Epithelial cell of esophagus (primary cell): ENCODE measurements at regions not wholly inside any gene's neighbourhood (a gene's known extent, or its start where the extent isn't known, plus 50 kb on each side); places are given as distances from the start of the nearest gene placed in this dataset.

Experiments
- DNase-seq: peaks from one replicate; pipeline ENCODE4 v3.0.0; 2010; ENCODE audit warnings: low read depth
- H3K4me3 ChIP-seq: 2 replicates; pipeline ENCODE4 v1.5.1; 2011; ENCODE audit warnings: mild to moderate bottlenecking, low read length, control low read depth
- TF ChIP-seq, protein P1 (sequence below): IDR thresholded peaks from 2 replicates; pipeline ENCODE4 v1.5.1; 2011; ENCODE audit warnings: low read depth, mild to moderate bottlenecking, low read length, control low read depth, inconsistent platforms; ENCODE audit not compliant: insufficient read depth; ENCODE audit errors: missing control alignments

DNA sequence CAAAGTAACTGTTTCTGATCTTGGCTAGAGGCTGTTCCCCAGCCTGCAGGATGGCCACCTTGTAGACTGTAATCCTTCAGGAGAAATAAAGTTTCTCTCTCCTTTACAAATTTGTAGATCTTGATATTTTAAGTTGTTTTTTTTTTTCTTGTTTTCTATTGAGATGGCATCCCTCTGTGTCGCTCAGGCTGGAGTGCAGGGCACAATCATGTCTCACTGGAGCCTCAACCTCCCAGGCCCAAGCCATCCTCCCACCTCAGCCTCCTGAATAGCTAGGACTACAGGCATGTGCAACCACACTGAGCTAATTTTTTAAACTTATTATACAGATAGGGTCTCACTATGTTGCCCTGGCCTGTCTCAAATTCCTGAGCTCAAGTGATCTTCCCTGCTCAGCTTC lies 389.8 kb upstream of the LRRC4C start:
- TF ChIP-seq, protein P1, sequence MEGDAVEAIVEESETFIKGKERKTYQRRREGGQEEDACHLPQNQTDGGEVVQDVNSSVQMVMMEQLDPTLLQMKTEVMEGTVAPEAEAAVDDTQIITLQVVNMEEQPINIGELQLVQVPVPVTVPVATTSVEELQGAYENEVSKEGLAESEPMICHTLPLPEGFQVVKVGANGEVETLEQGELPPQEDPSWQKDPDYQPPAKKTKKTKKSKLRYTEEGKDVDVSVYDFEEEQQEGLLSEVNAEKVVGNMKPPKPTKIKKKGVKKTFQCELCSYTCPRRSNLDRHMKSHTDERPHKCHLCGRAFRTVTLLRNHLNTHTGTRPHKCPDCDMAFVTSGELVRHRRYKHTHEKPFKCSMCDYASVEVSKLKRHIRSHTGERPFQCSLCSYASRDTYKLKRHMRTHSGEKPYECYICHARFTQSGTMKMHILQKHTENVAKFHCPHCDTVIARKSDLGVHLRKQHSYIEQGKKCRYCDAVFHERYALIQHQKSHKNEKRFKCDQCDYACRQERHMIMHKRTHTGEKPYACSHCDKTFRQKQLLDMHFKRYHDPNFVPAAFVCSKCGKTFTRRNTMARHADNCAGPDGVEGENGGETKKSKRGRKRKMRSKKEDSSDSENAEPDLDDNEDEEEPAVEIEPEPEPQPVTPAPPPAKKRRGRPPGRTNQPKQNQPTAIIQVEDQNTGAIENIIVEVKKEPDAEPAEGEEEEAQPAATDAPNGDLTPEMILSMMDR = no peak
- no peak overlapping the region for H3K4me3 ChIP-seq
- no peak for DNase-seq

DNA sequence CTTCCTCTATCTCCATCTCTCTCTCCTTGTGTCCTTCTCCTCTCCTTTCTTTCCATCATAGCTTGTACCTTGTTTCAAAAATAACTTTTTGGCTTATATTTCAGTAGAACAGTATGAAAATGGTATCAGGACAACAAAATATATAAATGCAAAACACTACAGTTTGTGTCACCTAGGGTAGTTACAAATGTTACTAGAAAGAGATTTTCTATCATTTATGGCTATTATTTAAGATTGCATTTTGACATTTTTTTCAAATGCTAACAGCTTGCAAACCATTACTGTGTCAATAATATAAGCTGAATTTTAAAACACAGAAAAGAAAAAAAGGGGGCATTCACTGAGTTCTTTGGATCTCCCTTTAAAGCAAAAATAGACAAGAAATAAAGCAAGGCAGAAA lies 392.3 kb upstream of the LRRC4C start:
- no peak overlapping the region for H3K4me3 ChIP-seq
- TF ChIP-seq, protein P1 = no peak
- DNase-seq = no peak

DNA sequence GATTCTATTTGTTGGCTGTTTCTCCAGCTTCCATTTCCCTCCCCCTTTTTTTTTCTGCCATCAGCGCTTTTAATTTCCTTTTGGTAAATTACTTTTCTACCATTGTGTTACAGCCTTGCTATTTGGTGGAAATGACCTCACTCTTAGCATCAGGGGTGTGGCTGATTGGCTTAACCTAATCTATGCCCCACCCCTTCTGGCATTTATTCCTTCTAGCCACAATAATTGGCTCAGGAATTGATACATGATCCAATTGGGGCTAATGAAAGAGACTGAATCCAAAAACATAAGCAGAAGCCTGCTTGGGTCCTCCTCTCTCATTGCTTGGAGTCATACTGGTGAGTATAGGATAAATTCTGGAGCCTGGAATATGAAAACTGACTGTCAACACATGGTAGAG lies 402.4 kb upstream of the LRRC4C start:
- no peak for DNase-seq
- TF ChIP-seq, protein P1 = no peak
- H3K4me3 ChIP-seq = no peak overlapping the region

DNA sequence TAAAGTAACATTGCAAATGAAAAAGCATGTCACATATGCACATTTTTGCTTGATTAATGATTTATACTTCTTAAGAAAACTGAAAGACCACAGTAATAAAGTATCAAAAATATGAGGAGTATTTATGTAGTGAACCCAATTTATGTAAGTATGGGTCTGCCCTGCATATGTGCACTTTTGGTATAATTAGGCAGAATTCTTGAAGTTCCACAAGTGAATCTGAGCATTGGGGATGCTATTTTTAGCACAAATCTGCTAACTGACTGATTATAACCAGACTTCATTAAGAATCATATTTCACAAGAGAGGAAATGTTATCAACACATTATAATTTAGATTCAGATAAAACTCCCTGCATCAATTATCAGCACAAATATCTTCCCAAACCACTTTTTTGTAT lies 407.1 kb upstream of the LRRC4C start:
- no peak overlapping the region for H3K4me3 ChIP-seq
- TF ChIP-seq, protein P1 = no peak
- DNase-seq = no peak

DNA sequence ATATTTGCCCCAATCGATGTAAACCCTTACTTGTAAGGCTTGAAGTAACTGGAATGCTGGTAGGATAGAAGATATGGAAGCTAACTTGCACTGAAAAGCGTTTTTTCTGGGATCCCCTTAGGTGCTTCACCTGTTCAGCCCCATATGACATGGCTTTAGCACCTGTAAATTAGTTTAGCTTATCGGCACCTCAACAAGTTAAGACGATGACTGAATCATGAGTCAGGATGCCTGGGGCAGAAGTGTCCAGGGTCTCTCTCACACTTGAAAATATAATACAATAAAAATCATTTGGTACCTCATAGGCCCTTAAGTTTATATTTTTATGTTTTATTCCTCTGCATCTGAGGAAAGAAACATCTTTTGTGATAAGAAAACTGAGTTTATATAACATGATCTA lies 409.2 kb upstream of the LRRC4C start:
- H3K4me3 ChIP-seq = no peak overlapping the region
- TF ChIP-seq, protein P1 = no peak
- DNase-seq = peak; percentile 50

DNA sequence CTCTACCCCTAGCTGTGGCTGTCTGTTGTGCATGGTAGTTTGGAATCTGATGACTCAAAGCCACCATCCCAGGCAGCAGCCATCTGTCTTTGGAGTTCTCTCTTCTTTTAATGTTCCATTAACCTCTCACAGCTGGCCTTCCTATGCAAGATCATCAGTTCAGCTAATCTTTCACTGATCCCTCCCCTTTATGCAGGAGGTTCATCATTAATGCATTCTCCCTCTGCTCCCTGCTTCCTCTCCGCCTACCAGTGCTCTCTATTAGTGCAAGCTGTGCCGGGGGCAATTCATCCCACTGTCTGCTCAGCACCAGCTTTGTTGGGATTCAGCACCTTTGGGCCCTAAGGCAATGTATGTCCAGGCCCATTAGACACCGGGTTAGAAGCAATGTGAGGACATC lies 413.0 kb upstream of the LRRC4C start:
- no peak overlapping the region for H3K4me3 ChIP-seq
- no peak for DNase-seq
- TF ChIP-seq, protein P1 = no peak

DNA sequence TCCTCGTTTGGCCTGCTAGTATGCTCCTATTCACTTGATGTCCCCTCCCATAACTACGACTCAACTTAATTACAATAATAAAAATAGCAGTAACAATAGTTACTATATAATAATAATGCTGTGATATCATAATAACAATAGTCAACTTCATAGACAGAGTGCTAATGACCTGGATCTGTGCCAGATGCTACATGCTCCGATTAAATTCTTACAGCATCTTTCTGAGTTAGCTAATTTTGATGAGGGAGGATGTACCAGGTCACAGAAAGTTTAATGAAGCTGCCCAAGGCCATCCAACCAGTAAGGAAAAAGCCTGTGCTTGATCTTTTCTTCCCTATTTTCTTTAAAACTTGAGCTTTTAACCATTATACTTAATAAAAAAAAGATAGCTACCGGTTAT lies 413.4 kb upstream of the LRRC4C start:
- no peak for DNase-seq
- TF ChIP-seq, protein P1 = no peak
- H3K4me3 ChIP-seq = no peak overlapping the region
